ENCODE measurements at regions not wholly inside any gene's neighbourhood (a gene's known extent, or its start where the extent isn't known, plus 50 kb on each side); places are given as distances from the start of the nearest gene placed in this dataset.

GRCh38 chr5:135641734-135642487 lies 63.1 kb upstream of the CXCL14 start:
- no peak overlapping the region for H3K27ac Mint-ChIP-seq

GRCh38 chr5:135641319-135641718 lies 62.5 kb upstream of the CXCL14 start:
- DNase-seq (no peak), ATAC-seq (replicated peaks) (no peak)
- H3K27ac Mint-ChIP-seq: no peak overlapping the region
- no peaks in the 10 kb centered on the region for H3K36me3 Mint-ChIP-seq (ENCODE audit: insufficient read depth)
- no peak overlapping the region for H3K4me3 Mint-ChIP-seq
- no peaks in the 10 kb centered on the region for H3K9me3 Mint-ChIP-seq
- H3K27me3 Mint-ChIP-seq: peaks cover 8 to 33% of the 10 kb centered on the region in 2 donors
- no peaks in the 10 kb centered on the region for H3K4me1 Mint-ChIP-seq (ENCODE audit: low read depth in 2 of 2)

More at GRCh38 chr5:135641734-135642487, 63.1 kb upstream of the CXCL14 start:
- Mint-ChIP-seq H3K27me3 (peaks cover 8 to 27% of the 10 kb centered on the region in 2 donors), H3K4me3 (no peak overlapping the region), H3K4me1 (ENCODE audit: low read depth in 2 of 2) (no peaks in the 10 kb centered on the region), H3K36me3 (ENCODE audit: insufficient read depth) (no peaks in the 10 kb centered on the region), H3K9me3 (no peaks in the 10 kb centered on the region)
- ATAC-seq (replicated peaks): no peak
- no peak for DNase-seq

- no peak overlapping the region for H3K27ac Mint-ChIP-seq
- no peak overlapping the region for H3K4me3 Mint-ChIP-seq
- DNase-seq (no peak), ATAC-seq (replicated peaks) (no peak)
- peaks cover 38 to 62% of the 10 kb centered on the region in 2 donors for H3K27me3 Mint-ChIP-seq
- no peaks in the 10 kb centered on the region for H3K36me3 Mint-ChIP-seq (ENCODE audit: insufficient read depth)
- peaks cover 0 to 2% of the 10 kb centered on the region in 2 donors for H3K9me3 Mint-ChIP-seq
- no peaks in the 10 kb centered on the region for H3K4me1 Mint-ChIP-seq (ENCODE audit: low read depth in 2 of 2)
Observed at GRCh38 chr5:135635451-135635850, 56.7 kb upstream of the CXCL14 start.

GRCh38 chr5:135632798-135633197 lies 54.0 kb upstream of the CXCL14 start:
- Mint-ChIP-seq H3K27me3 (peaks cover 48 to 63% of the 10 kb centered on the region in 2 donors), H3K4me1 (ENCODE audit: low read depth in 2 of 2) (no peaks in the 10 kb centered on the region), H3K27ac (no peak overlapping the region), H3K9me3 (peaks cover 0 to 5% of the 10 kb centered on the region in 2 donors), H3K4me3 (no peak overlapping the region), H3K36me3 (ENCODE audit: insufficient read depth) (no peaks in the 10 kb centered on the region)
- ATAC-seq (replicated peaks) (no peak), DNase-seq (no peak)

- Mint-ChIP-seq H3K9me3 (peaks cover 0 to 5% of the 10 kb centered on the region in 2 donors), H3K27me3 (peaks cover 50 to 53% of the 10 kb centered on the region in 2 donors)
Observed at GRCh38 chr5:135631391-135631790, 52.6 kb upstream of the CXCL14 start.

GRCh38 chr5:135629666-135630065 lies 50.9 kb upstream of the CXCL14 start:
- DNase-seq (no peak), ATAC-seq (replicated peaks) (no peak)
- peaks cover 0 to 5% of the 10 kb centered on the region in 2 donors for H3K9me3 Mint-ChIP-seq

More at GRCh38 chr5:135631391-135631790, 52.6 kb upstream of the CXCL14 start:
- no peak for ATAC-seq (replicated peaks)
- no peak overlapping the region for H3K4me3 Mint-ChIP-seq
- DNase-seq: no peak
- no peak overlapping the region for H3K27ac Mint-ChIP-seq
- no peaks in the 10 kb centered on the region for H3K36me3 Mint-ChIP-seq (ENCODE audit: insufficient read depth)
- H3K4me1 Mint-ChIP-seq (ENCODE audit: low read depth in 2 of 2): no peaks in the 10 kb centered on the region

GRCh38 chr5:135628771-135629563 lies 50.2 kb upstream of the CXCL14 start:
- ATAC-seq (replicated peaks): no peak
- peaks cover 0 to 5% of the 10 kb centered on the region in 2 donors for H3K9me3 Mint-ChIP-seq
- no peaks in the 10 kb centered on the region for H3K36me3 Mint-ChIP-seq (ENCODE audit: insufficient read depth)
- no peak overlapping the region for H3K27ac Mint-ChIP-seq
- DNase-seq: no peak
- no peak overlapping the region for H3K4me3 Mint-ChIP-seq
- peaks cover 48% of the 10 kb centered on the region in 2 donors for H3K27me3 Mint-ChIP-seq
- no peaks in the 10 kb centered on the region for H3K4me1 Mint-ChIP-seq (ENCODE audit: low read depth in 2 of 2)

More at GRCh38 chr5:135629666-135630065, 50.9 kb upstream of the CXCL14 start:
- no peaks in the 10 kb centered on the region for H3K4me1 Mint-ChIP-seq (ENCODE audit: low read depth in 2 of 2)
- H3K27ac Mint-ChIP-seq: no peak overlapping the region
- no peaks in the 10 kb centered on the region for H3K36me3 Mint-ChIP-seq (ENCODE audit: insufficient read depth)
- H3K27me3 Mint-ChIP-seq: peaks cover 48 to 53% of the 10 kb centered on the region in 2 donors
- no peak overlapping the region for H3K4me3 Mint-ChIP-seq

Measured in effector memory CD8-positive, alpha-beta T cell (primary cell).